GM19452 (cell line): ENCODE measurements at regions not wholly inside any gene's neighbourhood (a gene's known extent, or its start where the extent isn't known, plus 50 kb on each side); places are given as distances from the start of the nearest gene placed in this dataset.
"Not testable (repeated sequence)": the region's sequence is repeated elsewhere in the genome, so short reads cannot be mapped to it uniquely, and the experiment has no call there.

Experiments used
- ATAC-seq: cut with Tn5 transposase; IDR thresholded peaks from one replicate; pipeline ENCODE4 v1.9.1; 2021; ENCODE audit not compliant: unreplicated experiment

DNA sequence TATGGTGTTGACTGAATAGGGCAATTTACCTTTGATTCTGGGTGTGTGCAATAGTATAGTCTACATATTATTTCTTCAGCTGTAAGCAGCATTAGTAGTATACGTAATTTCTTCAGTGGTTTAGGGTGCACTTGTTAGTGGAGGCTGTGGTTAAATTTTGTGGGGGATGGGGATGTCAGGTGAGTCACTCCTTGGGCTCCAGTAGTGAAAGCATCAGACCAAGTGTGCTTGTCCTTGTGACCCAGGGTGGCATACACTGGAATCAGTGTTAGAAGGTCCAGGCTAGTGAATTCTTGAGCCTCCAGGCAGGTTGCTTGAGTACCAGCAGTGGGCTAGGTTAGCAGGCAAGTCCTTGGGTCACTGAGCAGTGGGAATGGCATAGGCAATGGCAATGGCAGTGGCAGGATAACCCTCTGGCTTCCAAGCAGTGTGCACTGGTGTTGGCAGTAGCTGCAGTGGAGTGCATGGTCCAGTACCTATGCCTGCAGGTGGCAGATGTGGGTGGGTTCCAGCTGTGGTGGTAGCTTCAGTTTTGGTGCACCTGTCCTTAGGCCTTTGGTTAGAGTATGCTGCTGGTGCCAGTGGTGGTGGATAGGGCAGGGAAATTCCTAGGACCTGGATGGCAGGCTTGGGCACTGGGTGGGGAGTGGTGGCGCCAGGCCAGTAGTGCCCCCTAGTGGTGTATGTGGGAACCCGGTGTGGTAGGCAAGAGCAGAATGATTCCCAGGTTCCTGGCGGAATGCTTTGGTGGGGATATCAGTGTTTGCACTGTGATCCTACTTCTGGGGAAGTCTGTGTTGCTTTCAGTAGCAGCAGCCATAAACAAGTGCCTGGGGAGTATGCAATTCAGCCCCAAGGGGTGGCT, 531.0 kb downstream of the SMARCA1 start:
- ATAC-seq = no peak

DNA sequence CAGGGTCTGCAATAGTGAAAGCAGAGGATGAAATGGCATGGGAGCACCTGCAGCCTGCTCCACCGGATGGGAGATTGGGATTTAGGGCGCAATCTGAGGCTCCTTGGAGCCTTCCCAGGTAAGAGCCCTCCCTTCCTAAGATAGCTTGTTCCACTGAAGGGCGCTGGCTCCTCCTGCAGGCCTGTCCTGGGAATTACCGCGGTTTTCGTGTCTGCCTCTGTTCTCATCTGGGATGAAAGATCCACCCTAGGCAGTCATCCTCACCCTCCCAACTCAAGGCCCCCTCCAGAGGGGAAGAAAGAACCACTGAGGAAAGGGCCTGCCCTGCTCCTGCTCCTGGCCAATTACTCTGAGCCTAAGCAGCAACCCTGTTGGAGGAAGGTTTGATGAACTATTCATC, 547.5 kb downstream of the SMARCA1 start:
- no peak for ATAC-seq

- no peak for ATAC-seq
These were observed 550.3 kb downstream of the SMARCA1 start for GRCh38 chrX:128973033-128973432.

DNA sequence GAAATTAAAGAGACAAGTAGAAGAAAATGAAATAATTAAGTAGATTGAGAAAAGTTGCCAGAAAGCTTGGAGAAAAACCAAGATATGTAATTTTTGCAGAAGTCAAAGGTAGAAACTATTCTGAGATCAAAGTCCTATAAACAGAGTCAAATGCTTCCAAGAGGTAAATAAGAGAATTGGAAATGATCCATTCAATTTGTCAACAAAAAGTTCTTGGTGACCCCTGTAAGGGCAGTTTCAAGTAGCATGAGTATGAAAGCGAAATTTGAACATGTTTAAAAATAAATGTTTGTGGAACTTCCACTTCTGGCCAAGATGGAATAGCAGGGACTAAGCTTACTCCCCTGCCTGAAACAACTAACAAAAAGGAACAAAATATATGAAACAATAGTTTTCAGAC, 562.0 kb downstream of the SMARCA1 start:
- no peak for ATAC-seq

DNA sequence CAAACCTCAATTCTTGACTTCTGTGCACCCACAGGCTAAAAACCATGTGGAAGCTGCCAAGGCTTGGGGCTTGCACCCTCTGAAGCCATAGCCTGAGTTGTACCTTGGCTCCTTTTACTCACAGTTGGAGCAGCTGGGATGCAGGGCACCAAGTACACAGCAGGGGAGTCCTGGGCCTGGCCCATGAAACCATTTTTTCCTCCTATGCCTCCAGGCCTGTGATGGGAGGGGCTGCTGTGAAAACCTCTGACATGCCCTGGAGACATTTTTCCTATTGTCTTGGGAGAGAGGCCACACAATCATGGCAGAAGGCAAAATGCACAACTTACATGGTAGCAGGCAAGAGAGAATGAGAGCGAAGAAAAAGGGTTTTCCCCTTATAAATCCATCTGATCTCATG, 568.6 kb downstream of the SMARCA1 start:
- ATAC-seq = not testable (repeated sequence)

DNA sequence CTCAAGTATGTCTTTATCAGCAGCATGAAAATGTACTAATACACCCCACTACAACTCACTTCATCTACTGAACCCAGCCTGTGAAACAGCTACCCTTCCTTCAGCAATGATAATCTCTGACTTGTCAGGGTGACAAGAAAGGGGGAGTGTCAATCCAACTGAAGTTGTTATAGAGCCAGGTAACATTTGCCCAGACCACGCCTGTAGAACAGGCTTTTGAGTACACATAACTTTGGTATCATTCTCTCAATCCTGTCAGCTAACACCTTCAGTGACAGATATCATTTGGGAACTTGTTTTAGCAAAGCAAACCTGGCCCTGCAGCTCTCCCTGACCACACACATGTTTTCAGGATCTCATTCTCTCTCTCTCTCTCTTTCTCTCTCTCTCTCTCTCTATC, 592.2 kb downstream of the SMARCA1 start:
- no peak for ATAC-seq

DNA sequence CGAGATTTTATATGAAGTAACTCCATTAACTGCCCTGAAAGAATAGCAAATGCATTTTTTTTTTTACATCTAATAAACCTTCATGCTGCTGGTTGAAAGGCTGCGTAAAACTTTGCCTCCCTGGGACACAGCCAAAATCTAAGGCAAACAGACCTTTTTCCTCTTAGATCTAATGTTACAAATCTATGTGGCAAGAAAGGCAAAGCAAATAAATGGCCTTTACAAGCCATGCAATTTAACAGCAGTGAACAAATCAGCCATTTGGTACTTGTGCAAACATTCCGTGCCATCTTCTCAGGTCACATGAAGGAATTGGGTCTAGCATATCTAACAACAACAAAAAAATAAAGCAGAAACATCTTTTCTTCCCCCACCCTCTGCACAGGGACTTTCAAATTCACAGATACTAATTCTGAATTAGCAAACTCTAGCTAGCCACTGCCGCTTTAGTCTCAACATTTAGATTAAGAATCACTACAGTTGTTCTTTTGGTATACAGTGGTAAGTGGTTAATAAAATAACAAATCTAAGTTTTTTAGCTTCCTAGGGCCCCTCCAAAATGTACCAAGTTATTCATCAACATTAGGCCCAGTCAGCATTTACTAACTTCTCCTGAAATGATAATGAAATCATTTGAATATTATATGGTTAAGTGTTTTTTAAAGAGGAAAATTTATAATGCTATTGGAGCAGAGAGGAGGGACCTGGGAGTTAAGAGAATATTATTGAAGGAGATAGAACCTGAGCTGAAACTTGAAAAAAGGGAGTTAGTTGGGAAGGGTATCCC, 593.8 kb downstream of the SMARCA1 start:
- ATAC-seq = no peak

DNA sequence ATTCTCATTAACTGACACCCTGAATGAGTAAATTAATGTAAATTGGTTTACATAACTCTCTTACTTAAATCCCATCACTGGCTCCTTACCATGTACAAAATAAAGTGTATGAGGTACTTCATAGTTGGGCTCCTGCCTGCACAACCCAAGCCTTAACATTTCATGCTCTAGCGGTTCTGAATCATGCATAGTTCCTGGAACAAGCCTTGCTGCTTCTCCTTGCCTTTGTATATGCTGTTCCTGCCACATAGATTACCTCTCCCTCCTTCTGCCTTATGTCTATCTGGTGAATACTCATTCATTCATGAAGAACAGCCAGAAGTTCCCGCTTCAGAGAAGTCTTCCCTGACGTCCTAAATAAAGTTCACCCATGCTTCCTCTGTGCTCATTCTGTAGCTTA, 594.7 kb downstream of the SMARCA1 start:
- ATAC-seq = no peak

GRCh38 chrX:128927363-128927762, 595.9 kb downstream of the SMARCA1 start:
- ATAC-seq = no peak

DNA sequence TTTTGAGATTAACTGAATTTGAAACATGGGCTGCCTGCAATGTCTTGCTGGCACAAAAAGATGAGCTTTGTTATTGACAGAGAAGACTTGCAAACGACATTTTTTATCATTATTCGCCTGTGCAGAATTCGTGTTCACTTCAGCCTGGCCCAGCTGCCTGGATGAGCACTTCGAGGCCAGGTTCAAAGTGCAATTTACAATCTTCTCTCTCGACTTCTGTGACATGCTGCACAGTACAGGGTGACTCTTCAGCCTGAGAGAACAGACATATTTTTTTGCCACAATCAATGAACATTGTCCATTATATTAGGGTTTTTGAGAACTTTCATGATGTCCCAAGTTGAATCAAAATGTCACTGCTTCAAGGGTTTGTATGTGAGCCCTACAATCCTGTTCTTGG, 616.5 kb downstream of the SMARCA1 start:
- no peak for ATAC-seq

GRCh38 chrX:128901018-128901417, 622.3 kb downstream of the SMARCA1 start:
- no peak for ATAC-seq

GRCh38 chrX:128897621-128898020, 625.7 kb downstream of the SMARCA1 start:
- ATAC-seq = no peak

GRCh38 chrX:128891554-128891953, 631.7 kb downstream of the SMARCA1 start:
- ATAC-seq = no peak

DNA sequence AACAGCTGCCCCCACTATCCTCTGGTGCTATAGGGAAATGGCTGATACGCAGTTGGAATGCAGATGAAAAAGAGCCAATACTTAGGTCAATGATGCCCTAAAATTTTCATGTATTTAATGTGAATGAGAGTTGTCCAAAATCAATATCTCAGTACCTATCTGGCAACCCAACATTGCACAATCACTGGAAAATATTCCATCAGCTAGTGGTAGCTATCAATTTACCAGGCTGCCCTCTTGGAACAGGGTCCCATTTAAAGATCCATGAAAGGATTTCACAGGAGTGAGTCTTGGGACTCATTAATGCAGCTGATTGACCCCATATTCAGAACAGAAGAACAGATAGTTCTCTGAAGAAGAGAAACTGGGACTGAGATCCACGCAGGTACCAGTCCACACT, 638.9 kb downstream of the SMARCA1 start:
- ATAC-seq = no peak

- no peak for ATAC-seq
These were observed 639.6 kb downstream of the SMARCA1 start for GRCh38 chrX:128883650-128884049.

DNA sequence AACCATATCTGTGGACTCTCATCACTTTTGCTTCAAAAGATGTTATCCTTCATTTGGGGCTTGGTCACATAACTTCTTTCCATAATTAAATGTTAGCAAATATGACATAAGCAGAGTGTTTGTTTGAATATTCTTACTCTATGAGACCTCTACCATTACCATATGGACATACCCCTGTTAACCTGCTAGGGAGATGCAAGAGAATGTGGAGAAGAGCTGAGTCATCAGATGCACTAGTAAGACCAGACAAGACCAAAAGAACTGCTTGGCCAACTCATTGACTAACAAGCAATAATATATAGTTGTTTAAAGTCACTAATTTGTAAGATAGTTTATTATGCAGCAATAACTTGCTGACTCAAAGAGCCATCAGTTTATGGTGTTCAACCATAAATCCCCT, 652.9 kb downstream of the SMARCA1 start:
- ATAC-seq = no peak

DNA sequence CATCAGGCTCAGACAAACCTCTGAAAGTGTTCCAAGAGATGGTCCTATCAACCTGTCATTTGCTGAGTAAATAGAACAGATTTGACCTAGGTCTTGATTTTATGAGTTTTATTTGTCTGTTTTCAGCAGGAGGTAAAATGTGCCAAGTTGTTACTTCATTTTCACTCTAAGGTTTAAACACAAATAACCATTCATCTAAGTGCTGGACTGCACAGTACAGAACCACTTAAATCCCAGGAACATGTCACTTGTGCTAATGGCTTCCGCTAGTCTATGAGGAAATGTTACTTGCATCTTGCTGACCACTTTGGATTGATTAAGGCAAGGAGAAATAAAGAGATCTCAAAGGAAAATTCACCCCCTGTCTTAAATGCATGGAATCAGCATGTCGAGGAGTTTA, 660.7 kb downstream of the SMARCA1 start:
- no peak for ATAC-seq

DNA sequence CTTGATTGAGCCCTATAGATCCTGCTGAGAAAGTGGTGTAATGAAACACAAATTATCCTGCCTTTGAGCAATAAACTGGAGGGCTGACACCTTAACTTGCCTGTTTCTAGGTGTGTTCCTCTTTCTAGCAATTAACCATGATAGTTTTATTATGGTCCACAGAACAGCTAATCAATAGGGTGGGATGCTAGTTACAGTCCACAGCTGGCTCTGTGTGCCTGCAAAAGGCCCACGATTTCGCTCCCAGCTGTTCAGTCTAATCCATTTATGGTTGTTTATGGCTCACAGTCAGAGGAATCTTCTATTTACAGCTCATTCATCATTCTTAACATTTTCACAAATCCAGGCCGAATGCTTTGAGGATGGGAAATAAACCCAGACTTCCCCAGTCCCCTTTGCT, 674.9 kb downstream of the SMARCA1 start:
- no peak for ATAC-seq

DNA sequence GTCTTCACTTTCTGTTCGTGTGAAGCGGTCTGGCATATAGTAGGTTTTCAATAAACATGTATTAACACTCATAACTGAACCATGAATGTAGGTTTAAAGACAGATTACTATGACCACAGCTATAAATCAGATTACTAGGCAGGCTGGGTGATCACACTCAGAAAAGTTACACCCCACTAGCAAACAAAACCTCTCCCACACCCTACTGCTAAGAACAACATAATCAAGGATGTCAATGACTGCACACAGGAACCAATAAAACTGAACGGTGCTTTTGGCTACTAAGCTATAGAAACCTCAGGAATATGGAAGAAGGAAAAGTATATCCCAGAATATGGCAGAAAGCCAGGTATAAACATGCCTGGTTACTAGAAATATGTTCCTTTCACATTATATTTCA, 676.9 kb downstream of the SMARCA1 start:
- ATAC-seq = no peak

- ATAC-seq = no peak
These were observed 704.6 kb downstream of the SMARCA1 start for GRCh38 chrX:128818690-128819089.

- no peak for ATAC-seq
These were observed 706.4 kb downstream of the SMARCA1 start for GRCh38 chrX:128816919-128817318.

DNA sequence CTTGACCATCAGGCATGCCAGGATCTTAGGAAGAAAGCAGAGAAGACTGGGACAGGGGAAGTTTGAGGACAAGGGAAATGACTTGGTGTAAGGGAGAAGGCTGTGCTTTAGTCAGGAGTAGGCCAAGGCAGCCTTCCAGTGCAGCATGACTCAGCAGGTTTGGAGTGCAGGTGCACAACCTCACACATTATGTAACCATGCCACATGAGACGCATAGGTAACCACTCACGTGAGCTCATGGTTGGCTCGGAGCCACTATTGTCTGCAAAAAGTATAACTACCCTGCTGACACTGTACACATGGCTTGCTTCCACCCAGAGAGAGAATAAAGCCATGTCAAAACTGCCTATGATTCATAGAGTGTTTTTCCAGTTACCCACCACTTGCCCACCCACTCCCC, 715.9 kb downstream of the SMARCA1 start:
- no peak for ATAC-seq
